Esophagus muscularis mucosa (tissue), 4 donors: ENCODE measurements at regions not wholly inside any gene's neighbourhood (a gene's known extent, or its start where the extent isn't known, plus 50 kb on each side); places are given as distances from the start of the nearest gene placed in this dataset.

Experiments used
- DNase-seq: peaks from one replicate; pipeline ENCODE4 v3.0.0-alpha.2; 2017; ENCODE audit errors: extremely low spot score
- H3K27ac ChIP-seq, 4 donors: fragments of 200-600 bp; sonication (generic); replicated peaks in 1 of 4; 1 replicate in 3 of 4; 2 replicates in 1 of 4; pipeline ENCODE4 v1.5.1; 2016 to 2019; ENCODE audit warnings: mild to moderate bottlenecking in 1 of 4
- H3K27me3 ChIP-seq, 4 donors: fragments of 200-600 bp; sonication (generic); one replicate each; pipeline versions ENCODE4 v1.5.1 to v1.6.0; 2016 to 2019
- H3K36me3 ChIP-seq, 4 donors: fragments of 200-600 bp; sonication (generic); one replicate each; pipeline ENCODE4 v1.5.1; 2016 to 2019
- H3K4me1 ChIP-seq, 4 donors: fragments of 200-600 bp; sonication (generic); one replicate each; pipeline ENCODE4 v1.5.1; 2016 to 2019
- H3K4me3 ChIP-seq, 4 donors: fragments of 200-600 bp; sonication (generic); 1 replicate in 2 of 4; 2 replicates in 2 of 4; pipeline ENCODE4 v1.5.1; 2016 to 2019; ENCODE audit warnings: mild to moderate bottlenecking in 4 of 4, moderate library complexity in 1 of 4
- H3K9me3 ChIP-seq, 4 donors: fragments of 200-600 bp; sonication (generic); 1 replicate in 3 of 4; 2 replicates in 1 of 4; pipeline ENCODE4 v1.5.1; 2016 to 2019
- CTCF ChIP-seq, 3 experiments: fragments of 200-600 bp in 2 of 3; fragments of 450-650 bp in 1 of 3; sonication (generic) in 2 of 3; IDR thresholded peaks; one replicate each; pipeline ENCODE4 v1.5.1; 2017 to 2019; ENCODE audit warnings: antibody characterized with exemption in 3 of 3, mild to moderate bottlenecking in 2 of 3, moderate library complexity in 1 of 3
- EP300 ChIP-seq: sonication (generic); formaldehyde crosslinking; IDR thresholded peaks from one replicate; pipeline ENCODE4 v1.6.1; 2017; ENCODE audit warnings: antibody characterized with exemption
- POLR2A ChIP-seq: fragments of 450-650 bp; IDR thresholded peaks from one replicate; pipeline ENCODE4 v1.6.1; 2017; ENCODE audit warnings: antibody characterized with exemption, moderate library complexity, mild to moderate bottlenecking, low read depth
- POLR2AphosphoS5 ChIP-seq, 2 donors: sonication (generic); formaldehyde crosslinking; IDR thresholded peaks; one replicate each; pipeline ENCODE4 v1.6.1; 2017; ENCODE audit warnings: antibody characterized with exemption in 2 of 2
- WGBS: methylation state at CpG from one replicate; pipeline ENCODE4 v1.1.5; 2018; 5-methylcytosine and 5-hydroxymethylcytosine counted together
- intact Hi-C: fragments of 100-400 bp; cut with DNase I; formaldehyde crosslinking; loops from one replicate; pipeline ENCODE4 v1.15.1; 2023

GRCh38 chrX:39967348-39967747, 130.4 kb downstream of the BCOR start:
- WGBS = 83% methylated on average over 4 of the region's 4 CpGs

GRCh38 chrX:39969099-39969818, 128.5 kb downstream of the BCOR start:
- DNase-seq = no peak
- H3K4me3 ChIP-seq = no peak overlapping the region
- intact Hi-C loops = no loop called here
- H3K9me3 ChIP-seq = peaks cover 0 to 25% (median 0%) of the 10 kb centered on the region in 4 donors
- no peaks in the 10 kb centered on the region for H3K36me3 ChIP-seq
- peaks cover 0 to 4% (median 0%) of the 10 kb centered on the region in 4 donors for H3K4me1 ChIP-seq
- H3K27me3 ChIP-seq = no peaks in the 10 kb centered on the region
- H3K27ac ChIP-seq = peak overlapping the region in 1 of 4 donors; percentile 51
- WGBS = 51% methylated on average over 14 of the region's 16 CpGs
- no peak for TF ChIP-seq POLR2A
- no peak for TF ChIP-seq CTCF (IDR thresholded peaks at IDR 0.05)
- TF ChIP-seq POLR2AphosphoS5 (IDR thresholded peaks at IDR 0.05) = no peak
- TF ChIP-seq EP300 = no peak

More at GRCh38 chrX:39967348-39967747, 130.4 kb downstream of the BCOR start:
- Histone ChIP-seq H3K36me3 (no peaks in the 10 kb centered on the region), H3K4me3 (no peak overlapping the region), H3K4me1 (no peaks in the 10 kb centered on the region), H3K9me3 (peaks cover 0 to 35% (median 0%) of the 10 kb centered on the region in 4 donors), H3K27me3 (no peaks in the 10 kb centered on the region), H3K27ac (no peak overlapping the region)
- intact Hi-C loops = no loop called here
- TF ChIP-seq POLR2A = no peak
- no peak for TF ChIP-seq POLR2AphosphoS5 (IDR thresholded peaks at IDR 0.05)
- no peak for TF ChIP-seq CTCF (IDR thresholded peaks at IDR 0.05)
- no peak for TF ChIP-seq EP300
- DNase-seq = no peak

GRCh38 chrX:39969819-39970504, 127.8 kb downstream of the BCOR start:
- Histone ChIP-seq H3K36me3 (no peaks in the 10 kb centered on the region), H3K27ac (peak overlapping the region in 1 of 4 donors; percentile 51), H3K9me3 (peaks cover 0 to 18% (median 0%) of the 10 kb centered on the region in 4 donors), H3K4me1 (peaks cover 0 to 5% (median 0%) of the 10 kb centered on the region in 4 donors), H3K27me3 (no peaks in the 10 kb centered on the region), H3K4me3 (no peak overlapping the region)
- intact Hi-C loops = no loop called here
- no peak for TF ChIP-seq POLR2AphosphoS5 (IDR thresholded peaks at IDR 0.05)
- no peak for TF ChIP-seq CTCF (IDR thresholded peaks at IDR 0.05)
- TF ChIP-seq EP300 = no peak
- no peak for TF ChIP-seq POLR2A
- 88% methylated on average over 19 of the region's 19 CpGs for WGBS
- no peak for DNase-seq

GRCh38 chrX:39971760-39972159, 126.0 kb downstream of the BCOR start:
- Histone ChIP-seq H3K4me1 (peaks cover 0 to 5% (median 0%) of the 10 kb centered on the region in 4 donors), H3K9me3 (peaks cover 0 to 13% (median 0%) of the 10 kb centered on the region in 4 donors), H3K27ac (no peak overlapping the region), H3K36me3 (no peaks in the 10 kb centered on the region), H3K4me3 (no peak overlapping the region), H3K27me3 (no peaks in the 10 kb centered on the region)
- 65% methylated on average over 2 of the region's 2 CpGs for WGBS
- intact Hi-C loops = no loop called here
- TF ChIP-seq EP300 (no peak), POLR2A (no peak), CTCF (IDR thresholded peaks at IDR 0.05) (no peak), POLR2AphosphoS5 (IDR thresholded peaks at IDR 0.05) (no peak)
- DNase-seq = no peak
